ENCODE measurements at regions not wholly inside any gene's neighbourhood (a gene's known extent, or its start where the extent isn't known, plus 50 kb on each side); places are given as distances from the start of the nearest gene placed in this dataset.
"Not testable (repeated sequence)": the region's sequence is repeated elsewhere in the genome, so short reads cannot be mapped to it uniquely, and the experiment has no call there.

GRCh38 chr2:36165132-36165531, 190.4 kb upstream of the CRIM1 start:
- no peak overlapping the region for H3K27ac ChIP-seq

DNA sequence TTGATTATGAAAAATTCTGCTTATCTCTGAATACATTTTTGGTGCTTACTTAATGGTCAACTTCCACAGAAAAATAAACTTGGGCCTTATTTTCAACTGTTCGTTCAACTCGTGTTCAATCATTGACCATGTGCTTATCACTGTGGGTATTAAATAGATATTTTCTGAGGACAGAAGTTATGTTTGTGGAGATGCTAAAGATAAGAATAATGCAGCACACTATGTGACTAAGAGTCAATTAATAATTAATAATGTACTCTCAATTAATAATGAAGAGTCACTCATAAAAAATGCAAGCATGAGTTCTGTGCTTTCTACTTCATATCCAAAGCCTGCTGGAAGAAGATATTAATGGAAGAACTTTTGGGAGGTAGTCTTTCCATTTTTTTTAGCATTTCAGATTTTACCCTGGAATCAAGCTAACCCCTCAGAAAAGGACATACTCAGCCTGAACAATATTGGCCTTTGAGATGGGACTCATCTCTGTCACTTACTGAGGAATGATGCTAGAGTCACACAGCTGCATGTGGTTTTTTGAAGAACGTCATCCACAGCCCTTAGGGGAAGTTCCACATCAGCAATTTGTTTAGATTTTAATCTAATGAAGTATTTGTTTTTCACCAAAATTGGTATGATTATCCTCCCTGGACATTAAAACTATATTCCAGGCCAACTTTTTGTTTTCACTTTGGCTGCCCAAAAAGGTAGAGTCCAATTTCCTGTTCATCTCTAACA, 191.9 kb upstream of the CRIM1 start:
- no peak overlapping the region for H3K4me3 ChIP-seq
- H3K9me3 ChIP-seq (ENCODE audit: low read depth): no peaks in the 10 kb centered on the region
- H3K27me3 ChIP-seq: no peaks in the 10 kb centered on the region
- peaks cover 2% of the 10 kb centered on the region for H3K4me1 ChIP-seq (ENCODE audit: low read depth)
- H3K36me3 ChIP-seq: no peaks in the 10 kb centered on the region
- DNase-seq (ENCODE audit: low read depth in 1 of 2, low spot score in 1 of 2): no peak
- H3K27ac ChIP-seq: no peak overlapping the region
- TF ChIP-seq, protein P1, sequence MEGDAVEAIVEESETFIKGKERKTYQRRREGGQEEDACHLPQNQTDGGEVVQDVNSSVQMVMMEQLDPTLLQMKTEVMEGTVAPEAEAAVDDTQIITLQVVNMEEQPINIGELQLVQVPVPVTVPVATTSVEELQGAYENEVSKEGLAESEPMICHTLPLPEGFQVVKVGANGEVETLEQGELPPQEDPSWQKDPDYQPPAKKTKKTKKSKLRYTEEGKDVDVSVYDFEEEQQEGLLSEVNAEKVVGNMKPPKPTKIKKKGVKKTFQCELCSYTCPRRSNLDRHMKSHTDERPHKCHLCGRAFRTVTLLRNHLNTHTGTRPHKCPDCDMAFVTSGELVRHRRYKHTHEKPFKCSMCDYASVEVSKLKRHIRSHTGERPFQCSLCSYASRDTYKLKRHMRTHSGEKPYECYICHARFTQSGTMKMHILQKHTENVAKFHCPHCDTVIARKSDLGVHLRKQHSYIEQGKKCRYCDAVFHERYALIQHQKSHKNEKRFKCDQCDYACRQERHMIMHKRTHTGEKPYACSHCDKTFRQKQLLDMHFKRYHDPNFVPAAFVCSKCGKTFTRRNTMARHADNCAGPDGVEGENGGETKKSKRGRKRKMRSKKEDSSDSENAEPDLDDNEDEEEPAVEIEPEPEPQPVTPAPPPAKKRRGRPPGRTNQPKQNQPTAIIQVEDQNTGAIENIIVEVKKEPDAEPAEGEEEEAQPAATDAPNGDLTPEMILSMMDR (IDR thresholded peaks at IDR 0.05; ENCODE audit: low read depth, low read length): no peak

More at GRCh38 chr2:36165132-36165531, 190.4 kb upstream of the CRIM1 start:
- H3K4me3 ChIP-seq: no peak overlapping the region
- no peaks in the 10 kb centered on the region for H3K36me3 ChIP-seq
- H3K9me3 ChIP-seq (ENCODE audit: low read depth): no peaks in the 10 kb centered on the region
- H3K4me1 ChIP-seq (ENCODE audit: low read depth): peaks cover 2% of the 10 kb centered on the region
- H3K27me3 ChIP-seq: no peaks in the 10 kb centered on the region
- TF ChIP-seq, protein P1 (IDR thresholded peaks at IDR 0.05; ENCODE audit: low read depth, low read length): no peak
- no peak for DNase-seq (ENCODE audit: low read depth in 1 of 2, low spot score in 1 of 2)

GRCh38 chr2:36157093-36157492, 198.5 kb upstream of the CRIM1 start:
- not testable (repeated sequence) for DNase-seq (ENCODE audit: low read depth in 1 of 2, low spot score in 1 of 2); H3K4me1 ChIP-seq (ENCODE audit: low read depth); H3K9me3 ChIP-seq (ENCODE audit: low read depth); H3K36me3 ChIP-seq; H3K27me3 ChIP-seq; H3K4me3 ChIP-seq; H3K27ac ChIP-seq

GRCh38 chr2:36147670-36148390, 207.7 kb upstream of the CRIM1 start:
- no peak overlapping the region for H3K4me3 ChIP-seq
- H3K27me3 ChIP-seq: no peaks in the 10 kb centered on the region
- TF ChIP-seq, protein P1 (IDR thresholded peaks at IDR 0.05; ENCODE audit: low read depth, low read length): no peak
- no peak overlapping the region for H3K27ac ChIP-seq
- DNase-seq (ENCODE audit: low read depth in 1 of 2, low spot score in 1 of 2): no peak
- H3K36me3 ChIP-seq: no peaks in the 10 kb centered on the region
- no peaks in the 10 kb centered on the region for H3K9me3 ChIP-seq (ENCODE audit: low read depth)
- H3K4me1 ChIP-seq (ENCODE audit: low read depth): no peaks in the 10 kb centered on the region

GRCh38 chr2:36146765-36147164, 208.8 kb upstream of the CRIM1 start:
- H3K36me3 ChIP-seq: no peaks in the 10 kb centered on the region
- H3K4me1 ChIP-seq (ENCODE audit: low read depth): no peaks in the 10 kb centered on the region
- H3K27me3 ChIP-seq: no peaks in the 10 kb centered on the region
- H3K4me3 ChIP-seq: no peak overlapping the region
- H3K9me3 ChIP-seq (ENCODE audit: low read depth): no peaks in the 10 kb centered on the region
- DNase-seq (ENCODE audit: low read depth in 1 of 2, low spot score in 1 of 2): no peak
- TF ChIP-seq, protein P1 (IDR thresholded peaks at IDR 0.05; ENCODE audit: low read depth, low read length): no peak
- no peak overlapping the region for H3K27ac ChIP-seq

- TF ChIP-seq, protein P1 (IDR thresholded peaks at IDR 0.05; ENCODE audit: low read depth, low read length): no peak
- H3K9me3 ChIP-seq (ENCODE audit: low read depth): no peaks in the 10 kb centered on the region
- H3K27ac ChIP-seq: no peak overlapping the region
- no peak overlapping the region for H3K4me3 ChIP-seq
- no peaks in the 10 kb centered on the region for H3K36me3 ChIP-seq
- no peak for DNase-seq (ENCODE audit: low read depth in 1 of 2, low spot score in 1 of 2)
- no peaks in the 10 kb centered on the region for H3K4me1 ChIP-seq (ENCODE audit: low read depth)
- H3K27me3 ChIP-seq: no peaks in the 10 kb centered on the region
These were observed 215.2 kb upstream of the CRIM1 start for GRCh38 chr2:36140391-36140790.
